ENCODE measurements at regions not wholly inside any gene's neighbourhood (a gene's known extent, or its start where the extent isn't known, plus 50 kb on each side); places are given as distances from the start of the nearest gene placed in this dataset.

DNA sequence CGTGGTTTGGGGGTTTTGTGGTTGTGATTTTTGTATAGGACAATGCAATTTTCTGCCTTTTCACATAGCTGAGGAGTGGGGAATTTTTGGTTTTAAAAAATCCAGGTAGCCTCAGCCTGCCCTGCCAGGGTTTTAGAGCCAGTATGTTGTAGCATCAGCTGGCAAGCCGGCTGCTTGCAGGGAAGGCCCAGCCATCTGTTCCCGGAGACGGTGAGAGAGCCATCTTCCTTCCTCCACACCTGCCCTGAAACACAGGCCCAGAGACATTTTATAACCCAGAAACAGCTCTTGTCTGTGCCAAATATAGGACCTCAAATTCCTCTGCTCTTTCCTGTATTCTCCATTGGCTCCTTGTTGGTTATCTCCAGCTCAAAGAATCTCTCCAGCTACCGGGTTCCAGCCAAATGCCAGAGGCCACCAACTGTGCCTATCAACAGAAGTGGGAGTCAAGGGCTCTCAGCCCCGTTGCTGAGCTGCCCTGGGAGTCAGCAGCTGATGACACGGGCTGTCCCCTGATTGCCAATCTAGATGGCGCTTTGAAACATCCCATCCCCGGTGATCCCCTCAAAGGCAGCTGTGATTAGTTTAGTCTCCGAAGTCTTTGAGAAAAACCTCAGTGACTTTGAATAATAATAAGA is 595.2 kb downstream of the MID1IP1 start:
- Histone ChIP-seq H3K4me3 (no peak overlapping the region), H3K27ac (no peak overlapping the region), H3K36me3 (no peaks in the 10 kb centered on the region), H3K9me3 (no peaks in the 10 kb centered on the region), H3K4me1 (no peaks in the 10 kb centered on the region), H3K27me3 (no peaks in the 10 kb centered on the region)
- no peak for TF ChIP-seq POLR2A (IDR thresholded peaks at IDR 0.05)
- TF ChIP-seq, protein P1, sequence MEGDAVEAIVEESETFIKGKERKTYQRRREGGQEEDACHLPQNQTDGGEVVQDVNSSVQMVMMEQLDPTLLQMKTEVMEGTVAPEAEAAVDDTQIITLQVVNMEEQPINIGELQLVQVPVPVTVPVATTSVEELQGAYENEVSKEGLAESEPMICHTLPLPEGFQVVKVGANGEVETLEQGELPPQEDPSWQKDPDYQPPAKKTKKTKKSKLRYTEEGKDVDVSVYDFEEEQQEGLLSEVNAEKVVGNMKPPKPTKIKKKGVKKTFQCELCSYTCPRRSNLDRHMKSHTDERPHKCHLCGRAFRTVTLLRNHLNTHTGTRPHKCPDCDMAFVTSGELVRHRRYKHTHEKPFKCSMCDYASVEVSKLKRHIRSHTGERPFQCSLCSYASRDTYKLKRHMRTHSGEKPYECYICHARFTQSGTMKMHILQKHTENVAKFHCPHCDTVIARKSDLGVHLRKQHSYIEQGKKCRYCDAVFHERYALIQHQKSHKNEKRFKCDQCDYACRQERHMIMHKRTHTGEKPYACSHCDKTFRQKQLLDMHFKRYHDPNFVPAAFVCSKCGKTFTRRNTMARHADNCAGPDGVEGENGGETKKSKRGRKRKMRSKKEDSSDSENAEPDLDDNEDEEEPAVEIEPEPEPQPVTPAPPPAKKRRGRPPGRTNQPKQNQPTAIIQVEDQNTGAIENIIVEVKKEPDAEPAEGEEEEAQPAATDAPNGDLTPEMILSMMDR (IDR thresholded peaks at IDR 0.05), result no peak
- intact Hi-C loops (cut with DNase I; ENCODE audit: low total_unique reads), result no loop called here
- DNase-seq, result no peak

DNA sequence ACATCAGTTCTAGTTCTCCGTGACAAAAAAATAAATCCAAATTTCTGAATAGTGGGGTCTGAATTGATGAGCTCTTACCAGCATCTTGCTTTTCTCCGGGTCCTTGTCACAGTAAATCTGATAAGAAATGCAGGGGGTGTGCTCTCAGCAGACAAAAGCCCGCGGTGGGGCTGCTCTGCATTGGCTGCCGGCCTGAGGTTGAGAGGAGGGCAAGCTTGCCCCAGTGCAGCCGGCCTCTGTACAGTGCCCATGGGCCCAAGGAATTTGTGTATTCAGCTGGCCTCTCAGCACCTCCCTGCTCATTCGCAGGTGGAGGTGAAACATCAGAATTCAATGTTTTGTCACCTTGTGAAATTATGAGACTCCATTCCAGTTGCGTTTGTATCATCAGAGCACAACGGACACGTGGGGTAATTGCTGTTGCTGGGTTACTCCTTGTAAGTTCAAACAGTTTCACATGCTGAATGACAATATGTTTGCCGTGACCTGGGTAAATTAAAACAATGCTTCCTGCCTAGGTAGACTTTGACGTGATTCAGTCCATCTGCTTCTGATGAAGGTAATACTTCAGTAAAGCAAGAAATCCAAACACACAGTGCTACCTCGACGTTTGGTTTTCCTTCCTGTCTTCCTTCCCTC is 596.4 kb downstream of the MID1IP1 start:
- Histone ChIP-seq H3K4me1 (no peaks in the 10 kb centered on the region), H3K27me3 (no peaks in the 10 kb centered on the region), H3K36me3 (no peaks in the 10 kb centered on the region), H3K27ac (no peak overlapping the region), H3K9me3 (no peaks in the 10 kb centered on the region), H3K4me3 (no peak overlapping the region)
- DNase-seq, result no peak
- TF ChIP-seq, protein P1 (IDR thresholded peaks at IDR 0.05), result no peak
- TF ChIP-seq POLR2A (IDR thresholded peaks at IDR 0.05), result no peak
- intact Hi-C loops (cut with DNase I; ENCODE audit: low total_unique reads), result no loop called here

DNA sequence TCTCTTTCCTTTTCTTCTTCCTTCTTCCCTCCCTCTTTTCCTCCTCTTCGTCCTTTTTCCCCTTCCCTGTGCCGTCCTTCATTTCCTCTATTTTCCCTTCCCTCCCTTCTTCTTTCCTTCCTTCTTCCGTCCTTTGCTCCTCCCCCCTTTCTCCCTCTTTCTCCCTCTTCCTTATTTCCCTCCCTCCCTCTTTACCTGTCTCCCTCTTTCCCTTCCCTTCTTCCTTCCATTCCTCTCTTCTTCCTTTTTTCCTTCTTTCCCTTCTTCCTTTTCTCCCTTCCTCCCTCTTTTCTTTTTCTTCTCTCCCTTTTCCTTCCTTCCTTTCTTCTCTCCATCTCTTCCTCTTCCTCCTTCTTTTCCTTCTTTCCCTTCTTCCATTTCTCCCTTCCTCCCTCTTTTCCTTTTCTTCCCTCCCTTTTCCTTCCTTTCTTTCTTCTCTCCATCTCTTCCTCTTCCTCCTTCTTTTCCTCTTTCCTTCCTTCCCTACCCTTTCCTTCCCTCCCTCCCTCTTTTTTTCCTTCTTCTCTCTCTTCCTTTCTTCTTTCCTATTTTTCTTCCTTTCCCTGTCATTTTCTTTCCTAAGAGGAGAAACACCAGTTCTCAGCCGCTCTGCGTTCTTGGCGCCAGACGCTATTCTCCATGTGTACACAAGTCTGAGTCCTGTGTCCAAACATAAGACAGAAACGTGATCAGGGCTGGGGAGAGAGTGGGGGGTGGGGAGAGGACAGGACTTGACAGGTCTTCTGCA is 597.1 kb downstream of the MID1IP1 start:
- DNase-seq, result peak in 1 of 2 donors; percentile 35
- no peak for TF ChIP-seq POLR2A (IDR thresholded peaks at IDR 0.05)
- TF ChIP-seq, protein P1 (IDR thresholded peaks at IDR 0.05), result no peak
- no peak overlapping the region for H3K4me3 ChIP-seq
- H3K27me3 ChIP-seq, result no peaks in the 10 kb centered on the region
- intact Hi-C loops (cut with DNase I; ENCODE audit: low total_unique reads), result no loop called here
- no peaks in the 10 kb centered on the region for H3K9me3 ChIP-seq
- H3K27ac ChIP-seq, result peak overlapping the region; percentile 11 to 61
- no peaks in the 10 kb centered on the region for H3K36me3 ChIP-seq
- no peaks in the 10 kb centered on the region for H3K4me1 ChIP-seq

DNA sequence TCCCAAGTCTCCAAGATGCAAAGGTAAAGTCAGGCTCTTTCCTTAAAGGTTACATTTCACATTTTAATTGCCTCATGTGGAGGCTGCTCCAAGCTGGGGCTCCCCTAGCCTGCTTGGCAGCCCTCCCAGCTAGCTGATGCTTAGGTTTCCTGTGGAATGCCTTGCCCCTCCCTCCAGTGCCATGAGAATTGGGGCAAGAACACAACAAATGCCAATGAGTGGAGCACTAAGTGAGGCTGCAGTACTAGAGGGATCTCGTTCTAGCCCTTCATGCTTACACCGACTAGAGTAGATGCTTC is 597.7 kb downstream of the MID1IP1 start:
- H3K4me1 ChIP-seq, result no peaks in the 10 kb centered on the region
- no peaks in the 10 kb centered on the region for H3K36me3 ChIP-seq
- DNase-seq, result peak in 1 of 2 donors; percentile 23
- H3K27me3 ChIP-seq, result no peaks in the 10 kb centered on the region
- H3K9me3 ChIP-seq, result no peaks in the 10 kb centered on the region
- no peak overlapping the region for H3K4me3 ChIP-seq
- H3K27ac ChIP-seq, result peak overlapping the region; percentile 11 to 61
- TF ChIP-seq POLR2A (IDR thresholded peaks at IDR 0.05), result no peak
- TF ChIP-seq, protein P1 (IDR thresholded peaks at IDR 0.05), result no peak
- intact Hi-C loops (cut with DNase I; ENCODE audit: low total_unique reads), result no loop called here

DNA sequence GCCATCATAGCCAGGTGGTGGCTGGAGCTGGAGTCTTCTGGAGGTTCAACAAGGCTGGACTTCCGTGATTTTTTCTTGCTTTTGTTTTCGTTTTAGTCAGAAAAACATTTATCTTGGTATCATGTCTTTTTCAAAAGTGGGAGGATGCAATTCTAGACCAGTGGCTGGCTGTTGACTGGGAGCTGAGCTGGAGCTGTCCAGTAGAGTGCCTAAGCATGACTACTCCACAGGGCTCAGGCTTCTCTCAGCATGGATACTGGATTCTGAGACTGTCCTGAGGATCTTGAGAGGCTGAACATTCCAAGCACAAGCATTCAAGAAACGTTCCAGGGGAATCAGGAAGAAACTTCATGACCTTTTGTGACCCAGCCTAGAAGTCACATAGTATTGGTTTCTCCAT is 598.1 kb downstream of the MID1IP1 start:
- no peaks in the 10 kb centered on the region for H3K9me3 ChIP-seq
- no peak for DNase-seq
- no peaks in the 10 kb centered on the region for H3K27me3 ChIP-seq
- H3K27ac ChIP-seq, result peak overlapping the region; percentile 11 to 61
- TF ChIP-seq POLR2A (IDR thresholded peaks at IDR 0.05), result no peak
- TF ChIP-seq, protein P1 (IDR thresholded peaks at IDR 0.05), result no peak
- no peaks in the 10 kb centered on the region for H3K4me1 ChIP-seq
- H3K4me3 ChIP-seq, result no peak overlapping the region
- no peaks in the 10 kb centered on the region for H3K36me3 ChIP-seq
- intact Hi-C loops (cut with DNase I; ENCODE audit: low total_unique reads), result no loop called here

Data from uterus (tissue), 3 donors.